Mammary epithelial cell (primary cell): ENCODE measurements at regions not wholly inside any gene's neighbourhood (a gene's known extent, or its start where the extent isn't known, plus 50 kb on each side); places are given as distances from the start of the nearest gene placed in this dataset.

ENCODE experiments used
- EZH2 ChIP-seq: IDR thresholded peaks from 2 replicates; pipeline ENCODE4 v1.6.1; 2012; ENCODE audit warnings: low read length, inconsistent platforms, borderline replicate concordance
- TF ChIP-seq, protein P1 (sequence below), 2 donors: IDR thresholded peaks in 1 of 2; conservative IDR thresholded peaks in 1 of 2; 2 replicates each; pipeline ENCODE4 v1.5.1; 2011 to 2012; ENCODE audit warnings: inconsistent platforms in 2 of 2, low read length in 2 of 2, mild to moderate bottlenecking in 2 of 2, control low read depth in 1 of 2, low read depth in 1 of 2; ENCODE audit not compliant: insufficient read depth in 1 of 2; ENCODE audit errors: extremely low read depth in 1 of 2

DNA sequence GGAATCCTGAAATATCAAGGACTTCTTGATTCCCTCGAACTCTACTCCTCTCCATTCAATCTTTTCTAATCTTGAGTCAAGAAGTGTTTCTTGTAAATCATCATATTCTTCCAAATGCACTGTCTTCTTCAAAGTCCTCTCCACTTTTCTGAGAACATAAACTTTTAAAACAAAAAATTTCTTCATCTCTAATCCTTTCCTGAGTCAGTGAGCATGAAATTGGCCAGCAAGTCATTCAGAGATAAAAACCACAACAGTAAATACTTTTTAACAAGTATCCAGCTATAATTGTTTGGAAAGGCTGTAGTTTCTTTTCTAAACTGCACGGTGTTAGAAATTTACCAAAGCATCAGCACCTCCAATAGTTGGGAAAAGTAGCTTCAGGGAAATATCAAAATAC lies 312.6 kb upstream of the GALNT5 start:
- TF ChIP-seq, protein P1, sequence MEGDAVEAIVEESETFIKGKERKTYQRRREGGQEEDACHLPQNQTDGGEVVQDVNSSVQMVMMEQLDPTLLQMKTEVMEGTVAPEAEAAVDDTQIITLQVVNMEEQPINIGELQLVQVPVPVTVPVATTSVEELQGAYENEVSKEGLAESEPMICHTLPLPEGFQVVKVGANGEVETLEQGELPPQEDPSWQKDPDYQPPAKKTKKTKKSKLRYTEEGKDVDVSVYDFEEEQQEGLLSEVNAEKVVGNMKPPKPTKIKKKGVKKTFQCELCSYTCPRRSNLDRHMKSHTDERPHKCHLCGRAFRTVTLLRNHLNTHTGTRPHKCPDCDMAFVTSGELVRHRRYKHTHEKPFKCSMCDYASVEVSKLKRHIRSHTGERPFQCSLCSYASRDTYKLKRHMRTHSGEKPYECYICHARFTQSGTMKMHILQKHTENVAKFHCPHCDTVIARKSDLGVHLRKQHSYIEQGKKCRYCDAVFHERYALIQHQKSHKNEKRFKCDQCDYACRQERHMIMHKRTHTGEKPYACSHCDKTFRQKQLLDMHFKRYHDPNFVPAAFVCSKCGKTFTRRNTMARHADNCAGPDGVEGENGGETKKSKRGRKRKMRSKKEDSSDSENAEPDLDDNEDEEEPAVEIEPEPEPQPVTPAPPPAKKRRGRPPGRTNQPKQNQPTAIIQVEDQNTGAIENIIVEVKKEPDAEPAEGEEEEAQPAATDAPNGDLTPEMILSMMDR (conservative IDR thresholded peaks at IDR 0.05 in 1 of 2, IDR thresholded peaks at IDR 0.05 in 1 of 2; ENCODE audit: extremely low read depth in 1 of 2, insufficient read depth in 1 of 2, low read depth in 1 of 2, low read length in 2 of 2) = no peak
- no peak for TF ChIP-seq EZH2
